ENCODE measurements at regions not wholly inside any gene's neighbourhood (a gene's known extent, or its start where the extent isn't known, plus 50 kb on each side); places are given as distances from the start of the nearest gene placed in this dataset.

DNA sequence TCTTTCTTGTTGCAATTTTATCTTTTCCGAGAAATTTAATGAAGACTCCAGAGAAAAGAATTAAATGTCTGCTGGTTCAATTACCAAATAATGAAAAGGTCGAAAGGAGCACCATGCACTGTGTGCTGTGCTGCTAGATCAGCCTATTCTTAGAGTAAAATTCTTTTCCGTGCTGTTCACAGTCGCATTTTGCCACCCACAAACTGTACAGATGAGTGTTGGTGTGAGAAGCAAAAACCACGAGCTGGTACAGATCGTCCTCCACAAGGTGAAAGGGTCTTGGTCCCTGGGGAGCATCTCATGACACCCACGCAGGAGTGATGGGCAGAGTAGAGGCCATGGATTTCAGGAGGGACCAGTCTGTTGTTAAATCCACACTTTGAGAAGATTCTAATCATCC, 143.8 kb upstream of the PUM3 start:
- DNase-seq, result no peak
- Mint-ChIP-seq H3K4me3 (ENCODE audit: unreplicated experiment) (no peak overlapping the region), H3K27me3 (ENCODE audit: unreplicated experiment) (no peaks in the 10 kb centered on the region), H3K4me1 (ENCODE audit: low read depth, unreplicated experiment) (no peaks in the 10 kb centered on the region), H3K27ac (ENCODE audit: unreplicated experiment) (no peak overlapping the region), H3K36me3 (ENCODE audit: unreplicated experiment) (no peaks in the 10 kb centered on the region), H3K9me3 (ENCODE audit: unreplicated experiment) (no peaks in the 10 kb centered on the region)
- no peak for TF ChIP-seq CTCF (IDR thresholded peaks at IDR 0.05; ENCODE audit: partially characterized antibody, unreplicated experiment)

- H3K9me3 Mint-ChIP-seq (ENCODE audit: unreplicated experiment), result no peaks in the 10 kb centered on the region
- no peaks in the 10 kb centered on the region for H3K27me3 Mint-ChIP-seq (ENCODE audit: unreplicated experiment)
- DNase-seq, result no peak
- no peak overlapping the region for H3K4me3 Mint-ChIP-seq (ENCODE audit: unreplicated experiment)
- no peak for TF ChIP-seq CTCF (IDR thresholded peaks at IDR 0.05; ENCODE audit: partially characterized antibody, unreplicated experiment)
- H3K36me3 Mint-ChIP-seq (ENCODE audit: unreplicated experiment), result no peaks in the 10 kb centered on the region
- H3K4me1 Mint-ChIP-seq (ENCODE audit: low read depth, unreplicated experiment), result no peaks in the 10 kb centered on the region
- no peak overlapping the region for H3K27ac Mint-ChIP-seq (ENCODE audit: unreplicated experiment)
Observed at GRCh38 chr9:2985343-2985742, 141.4 kb upstream of the PUM3 start.

DNA sequence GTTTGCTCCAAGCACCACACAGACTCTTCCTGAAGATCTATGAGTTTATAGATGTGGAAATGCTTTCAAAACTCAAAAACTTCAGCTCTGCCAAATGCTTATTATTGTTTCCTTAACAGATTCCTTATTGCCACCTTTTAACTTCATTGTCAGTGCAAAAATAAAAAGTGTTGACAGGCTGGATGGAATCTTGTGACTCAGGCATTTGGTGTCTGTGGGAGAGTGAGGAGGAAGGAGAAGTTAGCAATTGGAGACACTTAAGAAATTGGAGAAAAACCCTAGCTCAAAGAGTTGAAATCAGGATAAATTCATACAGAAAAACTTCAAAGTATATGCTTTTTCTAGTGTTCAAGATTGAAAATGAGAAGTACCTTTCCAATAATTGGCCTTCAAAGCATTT, 140.6 kb upstream of the PUM3 start:
- Mint-ChIP-seq H3K27me3 (ENCODE audit: unreplicated experiment) (no peaks in the 10 kb centered on the region), H3K27ac (ENCODE audit: unreplicated experiment) (no peak overlapping the region), H3K4me3 (ENCODE audit: unreplicated experiment) (no peak overlapping the region), H3K4me1 (ENCODE audit: low read depth, unreplicated experiment) (no peaks in the 10 kb centered on the region), H3K9me3 (ENCODE audit: unreplicated experiment) (no peaks in the 10 kb centered on the region), H3K36me3 (ENCODE audit: unreplicated experiment) (no peaks in the 10 kb centered on the region)
- TF ChIP-seq CTCF (IDR thresholded peaks at IDR 0.05; ENCODE audit: partially characterized antibody, unreplicated experiment), result no peak
- no peak for DNase-seq

DNA sequence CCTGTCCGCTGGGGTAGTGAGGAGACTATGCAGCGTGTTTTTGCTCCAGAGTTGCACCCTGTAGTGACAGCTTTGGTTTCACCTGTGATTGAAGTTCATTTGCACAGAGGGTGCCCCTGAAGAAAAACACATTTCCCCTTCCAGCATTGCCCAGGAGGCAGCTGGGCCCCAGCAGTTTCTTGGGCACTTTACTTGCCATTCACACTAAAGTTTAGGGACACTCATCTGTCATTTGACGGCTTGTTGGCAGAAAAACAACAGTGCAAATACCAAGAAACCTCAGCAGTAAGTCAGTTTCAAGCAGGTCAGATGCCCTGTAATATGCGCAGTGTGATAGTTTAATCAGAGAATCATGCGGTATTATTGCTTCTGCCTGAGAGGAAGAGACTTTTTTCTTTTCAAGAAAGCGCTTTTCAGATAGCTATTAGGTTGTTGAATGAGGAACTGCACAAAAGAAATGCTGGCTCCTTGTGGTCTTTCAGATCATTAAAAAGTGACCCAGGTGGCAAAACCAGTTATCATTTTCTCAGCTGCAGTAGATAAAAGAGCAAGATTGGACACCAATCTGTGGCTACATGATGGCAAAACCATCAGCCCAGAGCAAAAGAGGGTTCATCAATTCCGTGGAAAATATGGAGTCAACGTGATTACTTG, 136.2 kb upstream of the PUM3 start:
- no peak for DNase-seq
- no peak for TF ChIP-seq CTCF (IDR thresholded peaks at IDR 0.05; ENCODE audit: partially characterized antibody, unreplicated experiment)
- no peaks in the 10 kb centered on the region for H3K36me3 Mint-ChIP-seq (ENCODE audit: unreplicated experiment)
- H3K9me3 Mint-ChIP-seq (ENCODE audit: unreplicated experiment), result no peaks in the 10 kb centered on the region
- H3K4me1 Mint-ChIP-seq (ENCODE audit: low read depth, unreplicated experiment), result no peaks in the 10 kb centered on the region
- H3K4me3 Mint-ChIP-seq (ENCODE audit: unreplicated experiment), result no peak overlapping the region
- no peaks in the 10 kb centered on the region for H3K27me3 Mint-ChIP-seq (ENCODE audit: unreplicated experiment)
- H3K27ac Mint-ChIP-seq (ENCODE audit: unreplicated experiment), result no peak overlapping the region

GRCh38 chr9:2972475-2972874, 128.6 kb upstream of the PUM3 start:
- peaks cover 7% of the 10 kb centered on the region for H3K9me3 Mint-ChIP-seq (ENCODE audit: unreplicated experiment)
- no peaks in the 10 kb centered on the region for H3K4me1 Mint-ChIP-seq (ENCODE audit: low read depth, unreplicated experiment)
- no peak for TF ChIP-seq CTCF (IDR thresholded peaks at IDR 0.05; ENCODE audit: partially characterized antibody, unreplicated experiment)
- H3K4me3 Mint-ChIP-seq (ENCODE audit: unreplicated experiment), result no peak overlapping the region
- peaks cover 9% of the 10 kb centered on the region for H3K36me3 Mint-ChIP-seq (ENCODE audit: unreplicated experiment)
- no peaks in the 10 kb centered on the region for H3K27me3 Mint-ChIP-seq (ENCODE audit: unreplicated experiment)
- DNase-seq, result no peak
- no peak overlapping the region for H3K27ac Mint-ChIP-seq (ENCODE audit: unreplicated experiment)
